ENCODE measurements at regions not wholly inside any gene's neighbourhood (a gene's known extent, or its start where the extent isn't known, plus 50 kb on each side); places are given as distances from the start of the nearest gene placed in this dataset.

DNA sequence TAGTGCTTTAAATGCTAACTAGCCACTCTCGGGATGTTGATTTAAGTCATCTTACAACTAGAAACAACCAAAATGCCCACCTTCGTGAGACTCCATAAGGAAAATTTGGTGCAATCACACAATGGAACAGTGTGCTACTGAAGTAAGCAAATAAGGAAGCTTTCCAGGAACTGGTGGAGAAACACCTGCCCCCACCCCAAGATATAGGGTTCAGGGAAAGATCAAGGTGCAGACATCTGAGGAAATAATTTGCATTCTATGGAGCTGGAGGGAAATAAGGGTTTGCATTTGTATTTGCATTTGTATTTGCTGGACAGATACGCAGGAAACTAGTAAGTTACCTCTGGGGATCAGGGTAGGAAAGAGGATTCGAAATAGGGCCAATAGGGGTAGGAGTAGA, 90.9 kb downstream of the ACAA2 start:
- no peak for TF ChIP-seq POLR2A (IDR thresholded peaks at IDR 0.05; ENCODE audit: low read depth, low read length)
- TF ChIP-seq, protein P1, sequence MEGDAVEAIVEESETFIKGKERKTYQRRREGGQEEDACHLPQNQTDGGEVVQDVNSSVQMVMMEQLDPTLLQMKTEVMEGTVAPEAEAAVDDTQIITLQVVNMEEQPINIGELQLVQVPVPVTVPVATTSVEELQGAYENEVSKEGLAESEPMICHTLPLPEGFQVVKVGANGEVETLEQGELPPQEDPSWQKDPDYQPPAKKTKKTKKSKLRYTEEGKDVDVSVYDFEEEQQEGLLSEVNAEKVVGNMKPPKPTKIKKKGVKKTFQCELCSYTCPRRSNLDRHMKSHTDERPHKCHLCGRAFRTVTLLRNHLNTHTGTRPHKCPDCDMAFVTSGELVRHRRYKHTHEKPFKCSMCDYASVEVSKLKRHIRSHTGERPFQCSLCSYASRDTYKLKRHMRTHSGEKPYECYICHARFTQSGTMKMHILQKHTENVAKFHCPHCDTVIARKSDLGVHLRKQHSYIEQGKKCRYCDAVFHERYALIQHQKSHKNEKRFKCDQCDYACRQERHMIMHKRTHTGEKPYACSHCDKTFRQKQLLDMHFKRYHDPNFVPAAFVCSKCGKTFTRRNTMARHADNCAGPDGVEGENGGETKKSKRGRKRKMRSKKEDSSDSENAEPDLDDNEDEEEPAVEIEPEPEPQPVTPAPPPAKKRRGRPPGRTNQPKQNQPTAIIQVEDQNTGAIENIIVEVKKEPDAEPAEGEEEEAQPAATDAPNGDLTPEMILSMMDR (IDR thresholded peaks at IDR 0.05; ENCODE audit: extremely low read depth in 1 of 2, insufficient read depth in 1 of 2, low read depth in 1 of 2, low read length in 2 of 2), result no peak
- TF ChIP-seq FOS (IDR thresholded peaks at IDR 0.05; ENCODE audit: borderline replicate concordance, insufficient read depth, low read length), result no peak
- no peak for TF ChIP-seq JUN (IDR thresholded peaks at IDR 0.05; ENCODE audit: borderline replicate concordance, insufficient read depth, insufficient read length, low read depth)
- TF ChIP-seq, protein P2, sequence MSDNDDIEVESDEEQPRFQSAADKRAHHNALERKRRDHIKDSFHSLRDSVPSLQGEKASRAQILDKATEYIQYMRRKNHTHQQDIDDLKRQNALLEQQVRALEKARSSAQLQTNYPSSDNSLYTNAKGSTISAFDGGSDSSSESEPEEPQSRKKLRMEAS (IDR thresholded peaks at IDR 0.05; ENCODE audit: insufficient read depth, insufficient read length), result no peak
- TF ChIP-seq EZH2 (IDR thresholded peaks at IDR 0.05; ENCODE audit: borderline replicate concordance, low read depth, low read length, severe bottlenecking), result no peak
- no peak for TF ChIP-seq GATA2 (IDR thresholded peaks at IDR 0.05; ENCODE audit: insufficient read depth, insufficient read length, low read depth, low read length)
